MG63 (cell line): ENCODE measurements at regions not wholly inside any gene's neighbourhood (a gene's known extent, or its start where the extent isn't known, plus 50 kb on each side); places are given as distances from the start of the nearest gene placed in this dataset.
A peak's percentile ranks its signal among the peaks of the same experiment; 100 is the strongest.

ENCODE experiments used
- DNase-seq: peaks from one replicate; pipeline ENCODE4 v3.0.0-alpha.2; 2020
- H3K27me3 ChIP-seq: fragments of 250-450 bp; sonication (Bioruptor Pico); 2 replicates; pipeline ENCODE4 v1.5.1; 2020; ENCODE audit warnings: mild to moderate bottlenecking, moderate library complexity
- H3K36me3 ChIP-seq: fragments of 250-450 bp; sonication (Bioruptor Pico); 2 replicates; pipeline ENCODE4 v1.5.1; 2020; ENCODE audit warnings: mild to moderate bottlenecking, moderate library complexity
- H3K4me3 ChIP-seq: fragments of 250-450 bp; sonication (Bioruptor Pico); 2 replicates; pipeline ENCODE4 v1.5.1; 2020; ENCODE audit warnings: mild to moderate bottlenecking, moderate library complexity
- H3K9me3 ChIP-seq: fragments of 250-450 bp; sonication (Bioruptor Pico); 2 replicates; pipeline ENCODE4 v1.5.1; 2020; ENCODE audit warnings: mild to moderate bottlenecking, moderate library complexity

- H3K27me3 ChIP-seq = no peaks in the 10 kb centered on the region
- no peak overlapping the region for H3K4me3 ChIP-seq
- no peaks in the 10 kb centered on the region for H3K36me3 ChIP-seq
- H3K9me3 ChIP-seq = no peaks in the 10 kb centered on the region
- no peak for DNase-seq
These were observed 837.3 kb upstream of the TMEM132C start for GRCh38 chr12:127429551-127430285.

GRCh38 chr12:127430401-127430800 is 836.6 kb upstream of the TMEM132C start:
- no peak overlapping the region for H3K4me3 ChIP-seq
- no peaks in the 10 kb centered on the region for H3K36me3 ChIP-seq
- no peaks in the 10 kb centered on the region for H3K9me3 ChIP-seq
- no peak for DNase-seq
- no peaks in the 10 kb centered on the region for H3K27me3 ChIP-seq

- H3K27me3 ChIP-seq = no peaks in the 10 kb centered on the region
- DNase-seq = no peak
- no peaks in the 10 kb centered on the region; the same call in 1 of the 2 replicates for H3K9me3 ChIP-seq
- H3K36me3 ChIP-seq = no peaks in the 10 kb centered on the region
- H3K4me3 ChIP-seq = no peak overlapping the region
These were observed 835.8 kb upstream of the TMEM132C start for GRCh38 chr12:127431177-127431576.

DNA sequence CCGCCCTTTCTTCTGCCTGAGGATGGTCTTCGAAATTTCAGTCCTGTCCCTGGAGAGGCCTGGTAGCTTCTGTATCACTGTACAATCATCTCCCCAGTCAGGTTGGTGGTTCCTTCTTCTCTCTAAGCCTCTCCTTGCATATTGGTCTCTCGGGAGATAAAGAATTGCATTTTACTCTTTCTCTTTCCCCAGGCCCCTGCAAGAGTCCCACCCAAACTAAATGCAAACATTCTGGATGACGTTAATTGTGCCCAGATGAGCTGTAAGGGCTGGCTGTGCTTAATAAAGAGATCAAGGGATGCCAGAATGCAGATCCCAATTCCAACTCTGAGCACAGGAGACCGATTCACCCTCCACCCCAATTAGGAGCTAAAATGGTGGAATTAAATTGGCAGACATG is 835.4 kb upstream of the TMEM132C start:
- no peak for DNase-seq
- peaks cover under 1% of the 10 kb centered on the region; the same call in 1 of the 2 replicates for H3K9me3 ChIP-seq

GRCh38 chr12:127435439-127435838 is 831.5 kb upstream of the TMEM132C start:
- Histone ChIP-seq H3K36me3 (no peaks in the 10 kb centered on the region), H3K9me3 (peaks cover 8% of the 10 kb centered on the region; the same call in 1 of the 2 replicates), H3K4me3 (no peak overlapping the region), H3K27me3 (no peaks in the 10 kb centered on the region)
- DNase-seq = no peak

More for the DNA sequence above, 835.4 kb upstream of the TMEM132C start:
- Histone ChIP-seq H3K36me3 (no peaks in the 10 kb centered on the region), H3K27me3 (no peaks in the 10 kb centered on the region), H3K4me3 (no peak overlapping the region)

DNA sequence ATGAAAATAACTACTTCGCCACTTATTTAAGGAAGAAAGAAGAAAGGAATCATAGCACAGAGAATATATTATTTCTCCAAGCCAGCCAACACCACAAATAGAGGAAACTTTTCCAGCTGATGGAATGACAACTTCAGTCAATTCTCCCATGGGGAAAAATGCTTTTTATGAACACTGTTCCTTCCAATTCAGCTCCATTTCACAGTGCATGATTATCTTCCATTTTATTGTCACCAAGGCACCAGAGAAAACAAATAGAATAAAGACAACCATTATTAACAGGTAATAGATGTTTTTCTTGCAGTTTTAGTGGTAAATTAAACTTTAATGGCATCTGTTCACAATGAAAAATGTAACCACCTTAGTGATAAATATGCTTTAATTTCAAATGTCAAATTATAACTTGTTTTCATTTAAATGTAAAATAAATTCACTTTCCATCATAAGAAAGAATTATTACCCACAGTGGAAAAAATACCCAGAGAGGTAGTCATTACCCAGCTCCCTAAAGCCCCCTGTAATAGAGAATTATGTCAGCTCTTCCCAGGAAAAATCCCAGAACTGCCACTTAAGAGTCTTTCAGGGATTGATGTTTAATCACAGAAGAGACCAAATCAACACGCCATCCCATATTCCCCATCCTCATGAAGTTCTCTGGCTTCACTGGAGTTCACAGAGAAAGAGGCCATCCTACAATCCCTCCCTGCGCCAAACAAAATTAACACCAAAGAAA is 828.3 kb upstream of the TMEM132C start:
- Histone ChIP-seq H3K9me3 (peaks cover 8% of the 10 kb centered on the region; the same call in 1 of the 2 replicates), H3K36me3 (no peaks in the 10 kb centered on the region), H3K27me3 (no peaks in the 10 kb centered on the region), H3K4me3 (no peak overlapping the region)
- DNase-seq = no peak

- Histone ChIP-seq H3K4me3 (no peak overlapping the region), H3K9me3 (no peaks in the 10 kb centered on the region), H3K27me3 (no peaks in the 10 kb centered on the region), H3K36me3 (no peaks in the 10 kb centered on the region)
- DNase-seq = no peak
These were observed 821.3 kb upstream of the TMEM132C start for GRCh38 chr12:127445581-127446139.

GRCh38 chr12:127448906-127449305 is 818.1 kb upstream of the TMEM132C start:
- no peaks in the 10 kb centered on the region for H3K27me3 ChIP-seq
- no peak overlapping the region for H3K4me3 ChIP-seq
- no peaks in the 10 kb centered on the region for H3K9me3 ChIP-seq
- H3K36me3 ChIP-seq = no peaks in the 10 kb centered on the region
- no peak for DNase-seq

- H3K27me3 ChIP-seq = no peaks in the 10 kb centered on the region
- H3K4me3 ChIP-seq = no peak overlapping the region
- H3K36me3 ChIP-seq = no peaks in the 10 kb centered on the region
- no peak for DNase-seq
- H3K9me3 ChIP-seq = no peaks in the 10 kb centered on the region
These were observed 816.1 kb upstream of the TMEM132C start for GRCh38 chr12:127450826-127451225.

DNA sequence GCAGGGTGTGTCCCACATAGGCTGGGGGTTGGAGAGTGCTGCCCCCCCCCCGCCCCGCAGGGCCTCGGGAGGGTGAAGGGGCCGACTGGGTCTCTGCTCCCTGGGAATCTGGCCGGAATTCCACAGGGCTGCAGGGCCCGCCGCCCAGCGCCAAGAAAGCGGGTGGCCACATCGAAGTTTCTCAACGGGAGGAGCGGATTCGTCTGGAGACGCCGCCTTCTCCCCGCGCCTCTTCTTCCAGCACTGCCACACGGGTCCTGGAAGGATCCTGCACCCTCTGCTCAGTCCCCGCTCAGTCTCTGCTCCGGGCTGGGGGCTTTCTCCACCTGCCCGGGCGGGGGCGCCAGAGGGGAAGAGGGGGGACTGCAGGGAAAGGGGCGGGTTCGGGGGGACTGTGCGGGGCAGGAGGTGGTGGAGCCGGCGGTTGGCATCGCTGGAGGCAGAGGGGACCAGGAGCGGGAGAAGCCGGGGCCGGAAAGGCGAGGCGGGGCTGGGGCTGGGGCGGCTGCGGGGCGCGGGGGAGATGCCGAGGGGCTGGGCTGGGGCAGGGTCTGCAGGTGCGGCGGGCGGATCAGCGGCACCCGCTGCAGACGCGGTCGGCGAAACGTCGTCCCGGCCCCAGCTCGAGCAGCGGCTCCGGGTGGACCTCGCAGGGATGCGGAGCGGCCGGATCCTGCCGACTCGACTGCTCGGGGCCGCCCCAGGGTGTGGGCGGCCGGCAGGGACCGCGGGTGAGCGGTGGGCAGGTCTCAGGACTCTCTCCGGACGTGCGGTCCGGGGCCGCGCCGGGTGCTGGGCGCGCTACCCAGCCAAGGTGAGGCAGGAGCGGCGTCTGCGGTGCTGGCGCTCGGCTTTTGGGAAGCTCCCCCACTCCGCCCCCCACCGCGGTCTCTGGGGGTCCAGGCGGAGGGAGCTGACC is 811.4 kb upstream of the TMEM132C start:
- DNase-seq = peak; percentile 21
- peak overlapping the region; percentile 28 for H3K4me3 ChIP-seq
- no peaks in the 10 kb centered on the region for H3K36me3 ChIP-seq
- H3K27me3 ChIP-seq = no peaks in the 10 kb centered on the region
- no peaks in the 10 kb centered on the region for H3K9me3 ChIP-seq

GRCh38 chr12:127457726-127458125 is 809.2 kb upstream of the TMEM132C start:
- Histone ChIP-seq H3K4me3 (no peak overlapping the region), H3K9me3 (no peaks in the 10 kb centered on the region), H3K36me3 (no peaks in the 10 kb centered on the region), H3K27me3 (no peaks in the 10 kb centered on the region)
- no peak for DNase-seq

- H3K36me3 ChIP-seq = no peaks in the 10 kb centered on the region
- no peak for DNase-seq
- no peaks in the 10 kb centered on the region for H3K27me3 ChIP-seq
- H3K9me3 ChIP-seq = no peaks in the 10 kb centered on the region
- no peak overlapping the region for H3K4me3 ChIP-seq
These were observed 807.8 kb upstream of the TMEM132C start for GRCh38 chr12:127459166-127459565.

- Histone ChIP-seq H3K9me3 (no peaks in the 10 kb centered on the region), H3K36me3 (no peaks in the 10 kb centered on the region), H3K4me3 (no peak overlapping the region), H3K27me3 (no peaks in the 10 kb centered on the region)
- DNase-seq = no peak
These were observed 807.3 kb upstream of the TMEM132C start for GRCh38 chr12:127459687-127460086.

- DNase-seq = no peak
- H3K9me3 ChIP-seq = no peaks in the 10 kb centered on the region
- H3K4me3 ChIP-seq = no peak overlapping the region
- H3K27me3 ChIP-seq = no peaks in the 10 kb centered on the region
- H3K36me3 ChIP-seq = no peaks in the 10 kb centered on the region
These were observed 803.7 kb upstream of the TMEM132C start for GRCh38 chr12:127463237-127463636.

DNA sequence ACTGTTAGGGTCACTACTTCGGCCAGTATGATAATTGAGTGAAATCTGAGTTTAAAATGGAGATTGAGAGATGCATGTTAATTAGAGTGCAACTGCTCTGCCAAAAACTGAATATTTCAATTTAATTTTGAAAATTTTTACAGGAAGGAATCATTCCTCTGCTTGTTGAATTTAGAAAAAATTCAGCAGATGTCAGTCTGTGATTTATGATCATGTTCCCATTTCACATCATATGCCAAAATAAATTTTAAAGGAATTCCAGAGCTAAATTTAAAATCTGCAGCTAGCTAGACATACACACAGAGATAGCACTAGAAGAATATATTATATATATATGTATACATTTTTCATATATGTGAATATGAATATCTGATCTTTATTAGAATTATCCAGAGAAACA is 797.6 kb upstream of the TMEM132C start:
- no peaks in the 10 kb centered on the region for H3K36me3 ChIP-seq
- H3K4me3 ChIP-seq = no peak overlapping the region
- no peak for DNase-seq
- no peaks in the 10 kb centered on the region for H3K27me3 ChIP-seq
- no peaks in the 10 kb centered on the region for H3K9me3 ChIP-seq

DNA sequence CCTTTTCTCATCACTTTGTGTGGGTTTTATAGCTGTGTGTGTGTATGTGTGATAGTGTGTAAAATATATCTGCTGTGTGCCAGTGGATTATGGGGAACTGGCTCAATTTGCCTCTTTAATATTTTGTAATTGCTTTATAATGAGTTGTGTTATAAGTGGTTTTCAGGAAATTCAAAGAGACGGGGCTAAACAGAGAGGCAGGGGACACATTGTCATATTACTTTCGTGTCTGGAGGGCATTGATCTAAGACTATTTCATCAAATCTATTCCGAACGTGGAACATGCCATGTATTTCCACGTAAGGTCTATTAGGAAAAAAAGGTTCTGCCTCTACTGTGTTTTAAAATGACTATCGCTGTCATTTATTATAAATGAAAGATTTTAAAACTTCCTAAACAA is 793.2 kb upstream of the TMEM132C start:
- no peak overlapping the region for H3K4me3 ChIP-seq

DNA sequence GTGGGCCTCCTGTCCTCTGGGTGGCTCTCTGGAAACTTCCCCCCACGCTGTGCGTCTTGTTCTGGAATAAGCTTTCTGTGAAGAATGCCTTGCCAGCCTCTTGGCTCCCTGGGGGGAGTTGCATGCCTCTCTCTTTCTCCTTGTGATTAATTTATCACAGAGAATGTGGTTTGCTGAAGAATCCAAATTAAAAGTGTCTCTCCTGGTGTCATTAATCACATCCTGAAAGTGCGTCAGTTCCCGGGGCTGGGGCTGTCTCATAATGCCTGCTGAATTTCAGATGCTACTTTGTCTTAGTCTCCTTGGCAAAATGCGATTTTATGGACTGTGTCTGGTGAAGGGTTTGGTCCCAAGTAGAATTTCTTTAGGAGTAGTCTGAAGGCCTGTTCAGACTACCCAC is 787.7 kb upstream of the TMEM132C start:
- no peak for DNase-seq
- Histone ChIP-seq H3K27me3 (no peaks in the 10 kb centered on the region), H3K4me3 (no peak overlapping the region), H3K9me3 (no peaks in the 10 kb centered on the region), H3K36me3 (no peaks in the 10 kb centered on the region)

More for the DNA sequence above, 793.2 kb upstream of the TMEM132C start:
- no peaks in the 10 kb centered on the region for H3K9me3 ChIP-seq
- no peaks in the 10 kb centered on the region for H3K36me3 ChIP-seq
- H3K27me3 ChIP-seq = no peaks in the 10 kb centered on the region
- DNase-seq = no peak
